ENCODE measurements at regions not wholly inside any gene's neighbourhood (a gene's known extent, or its start where the extent isn't known, plus 50 kb on each side); places are given as distances from the start of the nearest gene placed in this dataset.
A peak's percentile ranks its signal among the peaks of the same experiment; 100 is the strongest.
"Not testable (repeated sequence)": the region's sequence is repeated elsewhere in the genome, so short reads cannot be mapped to it uniquely, and the experiment has no call there.

DNA sequence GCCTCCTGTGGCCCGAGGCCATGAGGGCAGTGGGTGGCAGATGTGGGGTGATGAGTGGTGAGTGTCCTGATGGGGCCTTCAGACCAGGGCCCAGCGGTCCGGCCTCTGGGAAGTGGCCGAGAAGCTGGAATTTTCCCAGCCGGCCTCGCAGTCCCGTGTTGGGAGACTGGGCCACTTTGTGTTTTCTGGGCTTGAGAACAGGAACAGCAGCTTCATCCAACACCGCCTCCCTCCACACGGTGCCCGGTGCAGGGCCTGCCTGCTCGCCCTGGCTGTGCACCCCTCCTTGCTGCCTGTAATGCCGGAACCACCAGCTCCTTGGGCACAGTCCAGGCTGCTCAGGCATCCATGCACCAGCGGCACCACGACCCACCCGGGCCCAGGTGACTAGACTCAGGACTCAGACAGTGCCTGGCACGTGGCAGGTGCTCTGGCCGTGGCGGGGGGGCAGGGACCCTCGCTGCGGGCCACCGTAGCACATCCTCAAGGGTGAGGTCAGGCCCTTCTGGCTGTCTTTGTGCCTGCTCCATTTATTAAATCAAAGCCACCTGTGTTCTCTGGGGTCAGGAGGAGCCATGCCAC, 194.7 kb downstream of the BANP start:
- not testable (repeated sequence) for DNase-seq (ENCODE audit: low read depth in 2 of 2)

DNA sequence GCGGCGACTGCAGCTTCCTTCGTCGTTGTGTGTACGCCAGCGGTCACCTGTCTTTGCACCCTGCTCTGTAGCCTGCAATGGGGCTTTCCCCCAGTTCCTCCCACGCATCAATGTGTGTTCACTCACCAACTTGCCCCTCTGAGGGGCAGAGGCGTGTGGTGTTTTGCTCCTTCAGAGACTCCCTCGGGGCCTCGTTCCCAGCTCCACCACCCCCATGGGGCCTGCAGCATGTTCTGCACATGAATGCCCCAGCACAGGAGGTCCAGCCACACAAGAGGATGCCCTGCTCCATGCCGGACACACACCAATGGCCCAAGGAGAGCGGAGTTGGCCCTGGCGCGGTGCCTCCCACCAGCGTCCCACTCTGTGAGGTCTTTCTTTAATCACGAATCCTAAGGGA, 196.8 kb downstream of the BANP start:
- DNase-seq (ENCODE audit: low read depth in 2 of 2) = not testable (repeated sequence)

DNA sequence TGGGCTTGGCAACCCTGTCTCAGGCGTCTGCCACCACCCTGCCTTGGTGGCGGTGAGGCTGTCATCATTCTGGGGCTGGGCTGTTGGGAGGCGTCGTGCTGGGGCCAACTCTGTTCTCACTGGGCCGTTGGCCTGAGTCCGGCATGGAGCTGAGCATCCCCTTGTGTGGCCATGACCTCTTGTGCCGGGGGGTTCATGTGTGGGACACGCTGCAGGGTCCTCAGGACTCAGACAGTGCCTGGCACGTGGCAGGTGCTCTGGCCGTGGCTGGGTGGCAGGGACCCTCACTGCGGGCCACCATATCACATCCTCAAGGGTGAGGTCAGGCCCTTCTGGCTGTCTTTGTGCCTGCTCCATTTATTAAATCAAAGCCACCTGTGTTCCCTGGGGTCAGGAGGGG, 197.4 kb downstream of the BANP start:
- DNase-seq (ENCODE audit: low read depth in 2 of 2) = not testable (repeated sequence)

DNA sequence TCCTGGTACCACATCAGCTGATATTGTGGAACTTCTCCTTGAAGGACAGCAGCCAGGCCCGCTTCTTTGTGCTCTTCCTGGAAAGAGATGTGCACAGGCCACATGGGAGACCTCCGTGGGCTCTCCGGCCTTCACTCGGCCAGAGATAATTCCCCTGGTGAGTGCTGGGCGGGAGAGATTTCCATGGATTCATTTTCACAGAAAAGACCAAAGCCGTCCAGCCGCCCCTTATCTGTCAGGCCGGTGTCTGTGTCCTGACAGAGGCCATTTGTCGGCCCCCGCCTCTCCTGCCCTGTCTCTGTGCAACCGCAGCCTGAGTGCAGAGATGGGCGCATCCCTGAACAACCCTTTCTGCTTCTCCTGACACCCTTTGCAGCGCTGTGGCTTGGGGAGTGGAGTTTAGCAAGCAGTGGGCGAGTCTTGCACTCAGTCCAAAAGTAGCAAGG, 197.9 kb downstream of the BANP start:
- DNase-seq (ENCODE audit: low read depth in 2 of 2) = not testable (repeated sequence)

DNA sequence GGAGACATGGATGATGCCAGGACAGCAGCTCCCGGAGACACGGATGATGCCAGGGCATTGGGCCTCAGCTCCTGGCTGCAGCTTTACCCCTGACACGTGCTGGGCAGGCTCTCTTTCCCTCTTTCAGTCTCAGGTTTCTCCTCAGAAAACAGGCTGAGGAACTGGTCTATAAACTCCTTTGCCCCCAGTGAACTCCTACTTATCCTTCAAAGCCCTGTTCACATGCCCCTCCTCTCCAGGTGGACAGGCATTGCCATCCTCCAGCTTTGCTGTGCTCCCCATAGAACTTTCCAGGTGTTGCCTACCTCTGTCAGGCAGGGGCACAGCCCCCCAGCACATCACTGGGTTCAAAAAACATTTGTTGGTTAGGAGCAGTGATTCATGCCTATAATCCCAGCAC, 198.4 kb downstream of the BANP start:
- DNase-seq (ENCODE audit: low read depth in 2 of 2) = not testable (repeated sequence)

DNA sequence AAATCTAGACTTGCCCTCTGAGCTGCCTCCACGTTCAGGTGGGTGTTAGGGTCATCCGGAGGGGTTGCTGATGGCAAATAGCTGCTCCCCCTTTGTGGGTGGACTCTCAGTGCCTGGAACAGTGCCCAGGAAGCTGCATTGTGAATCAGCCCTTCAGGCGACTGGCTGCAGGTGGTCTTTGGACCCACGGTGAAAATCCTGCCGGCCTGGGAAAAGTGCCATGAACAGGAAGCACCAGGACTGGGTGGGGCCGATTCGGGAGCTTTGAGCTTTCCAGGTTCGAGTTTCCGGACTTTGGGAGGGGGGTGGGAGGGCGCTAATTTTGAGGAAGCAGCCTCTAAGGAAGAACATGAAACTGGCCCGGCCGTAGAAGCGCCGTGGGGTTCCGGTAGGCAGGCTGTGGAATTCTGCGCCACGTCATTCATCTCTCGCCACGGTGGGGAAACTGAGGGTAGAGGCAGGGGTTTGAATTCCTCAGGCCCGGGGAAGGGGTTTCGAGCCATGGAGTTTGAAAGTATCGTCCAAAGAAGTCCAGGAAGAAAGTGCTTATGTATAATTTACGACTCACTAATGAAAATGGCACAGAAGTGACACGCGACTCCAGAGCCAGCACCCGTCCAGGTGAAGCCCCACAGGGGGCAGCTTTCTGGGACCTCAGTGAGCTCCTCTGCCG, 199.4 kb downstream of the BANP start:
- DNase-seq (ENCODE audit: low read depth in 2 of 2) = peak in 1 of 2 donors; percentile 15

DNA sequence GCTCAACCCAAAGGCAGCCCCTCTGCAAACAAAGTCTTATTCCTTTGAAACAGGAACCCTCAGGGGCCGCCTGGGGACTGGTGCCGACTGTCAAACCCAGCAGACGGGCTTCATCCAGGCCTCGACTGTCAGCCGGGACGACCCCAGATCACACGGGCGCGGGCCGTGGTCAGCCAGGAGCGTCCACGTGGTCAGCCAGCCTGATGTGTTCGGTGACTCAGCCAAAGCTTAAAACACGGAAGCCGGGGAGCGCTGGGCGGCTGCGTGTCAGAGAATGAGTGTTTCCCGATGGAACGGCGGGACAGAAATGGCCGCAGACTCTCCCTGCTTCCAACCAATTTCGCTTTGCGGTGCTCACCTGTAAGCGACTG, 199.9 kb downstream of the BANP start:
- DNase-seq (ENCODE audit: low read depth in 2 of 2) = peak in 1 of 2 donors; percentile 11

DNA sequence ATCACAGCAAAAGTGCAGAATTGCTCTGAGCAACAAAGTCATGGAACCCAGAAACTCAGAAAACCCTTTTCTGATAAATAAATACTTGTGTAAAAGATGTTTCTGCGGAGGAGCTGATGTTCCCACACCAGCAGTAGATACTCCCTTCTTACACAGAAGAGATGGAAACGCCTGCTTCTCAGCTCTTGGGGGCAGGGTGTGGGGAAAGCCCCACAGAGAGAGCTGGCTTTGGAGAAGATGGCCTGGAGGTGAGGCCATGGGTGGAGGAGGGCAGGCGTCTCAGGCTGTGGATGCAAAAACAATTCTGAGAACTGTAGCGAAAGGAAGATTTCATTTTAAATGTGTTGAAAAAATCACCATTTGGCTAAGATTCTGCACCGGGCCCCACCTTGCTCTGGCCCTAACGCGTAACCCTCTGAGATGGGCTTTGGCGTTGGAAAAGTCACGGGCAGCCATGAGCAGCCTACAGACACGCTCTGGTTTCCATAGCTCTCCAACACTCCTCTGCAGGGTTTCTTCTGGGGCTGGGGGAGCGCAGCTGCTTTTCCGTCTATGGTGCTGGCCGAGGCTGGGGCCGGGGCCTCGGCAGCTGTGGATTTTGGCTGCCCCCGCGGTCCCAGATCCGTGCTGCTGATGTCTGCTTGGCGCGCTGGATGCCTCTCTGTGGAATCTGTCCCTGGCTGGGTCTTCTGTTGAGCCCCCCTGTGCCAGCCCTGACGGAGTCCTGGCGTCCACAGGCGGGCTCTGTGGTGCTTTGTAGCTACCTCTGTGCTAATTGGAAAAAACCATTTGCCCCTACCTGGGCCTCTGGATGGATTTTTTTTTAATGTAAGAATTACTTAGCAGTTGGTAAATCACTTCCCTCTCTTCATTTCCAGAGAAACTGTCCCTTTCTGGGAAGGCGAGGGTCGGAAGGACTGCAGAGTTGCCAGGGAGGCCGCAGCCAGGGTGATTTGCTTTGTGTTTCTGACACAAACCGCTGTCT, 200.9 kb downstream of the BANP start:
- not testable (repeated sequence) for DNase-seq (ENCODE audit: low read depth in 2 of 2)

DNA sequence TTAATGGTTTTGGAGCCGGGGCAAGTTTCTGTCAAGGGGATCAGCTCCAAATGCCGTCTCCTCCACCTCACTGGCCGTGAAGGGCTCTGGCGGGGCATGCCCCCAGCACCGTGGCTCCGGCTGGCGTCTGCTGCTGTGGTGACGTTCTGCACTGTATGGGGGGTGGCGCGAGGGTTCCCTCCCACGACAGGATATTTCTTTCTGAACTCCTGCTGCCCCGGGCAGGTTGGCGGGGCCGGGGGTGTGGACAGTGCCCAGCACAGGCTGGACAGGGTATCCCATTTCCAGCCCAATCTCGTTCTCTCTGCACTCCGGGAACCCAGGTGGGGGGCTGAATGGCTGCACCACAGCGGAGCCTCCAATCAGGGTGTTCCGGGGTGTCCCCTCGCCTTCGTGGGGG, 201.6 kb downstream of the BANP start:
- not testable (repeated sequence) for DNase-seq (ENCODE audit: low read depth in 2 of 2)

DNA sequence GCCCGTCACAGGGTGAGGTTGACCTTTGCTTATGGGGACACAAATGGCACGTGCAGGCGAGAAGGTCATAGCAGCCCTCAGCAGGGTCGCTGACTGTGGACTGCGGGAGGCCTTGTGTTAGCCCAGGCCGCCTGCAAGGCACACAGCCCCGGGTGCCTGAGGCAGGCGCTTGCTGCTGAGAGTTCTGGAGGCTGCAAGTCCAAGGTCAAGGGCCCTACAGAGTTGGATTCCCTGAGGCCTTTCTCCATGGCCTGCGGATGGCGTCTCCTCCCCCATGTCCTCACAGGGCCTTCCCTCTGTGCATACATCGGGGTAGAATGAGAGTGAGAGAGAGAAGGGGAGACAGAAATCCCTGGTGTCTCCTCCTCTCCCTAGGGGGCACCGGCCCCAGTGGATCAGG, 202.3 kb downstream of the BANP start:
- not testable (repeated sequence) for DNase-seq (ENCODE audit: low read depth in 2 of 2)

DNA sequence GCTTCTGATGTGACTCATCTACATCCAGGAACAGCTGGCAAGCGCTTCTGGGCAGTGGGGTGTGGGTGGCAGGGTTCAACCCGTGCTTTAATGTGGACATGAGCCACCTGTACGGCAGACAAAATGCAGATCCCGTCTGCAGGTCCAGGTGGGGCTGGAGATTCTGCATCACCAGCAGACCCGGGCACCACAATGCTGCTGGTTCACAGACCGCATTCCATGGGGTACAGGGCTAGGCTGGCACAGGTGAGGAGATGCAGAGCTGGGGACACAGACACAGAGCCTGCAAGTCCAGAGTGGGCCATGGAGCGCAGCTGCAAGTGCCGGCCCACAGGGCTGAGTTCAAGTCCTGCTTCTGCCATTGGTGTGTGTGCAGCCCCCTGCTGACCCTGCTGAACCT, 203.7 kb downstream of the BANP start:
- not testable (repeated sequence) for DNase-seq (ENCODE audit: low read depth in 2 of 2)

DNA sequence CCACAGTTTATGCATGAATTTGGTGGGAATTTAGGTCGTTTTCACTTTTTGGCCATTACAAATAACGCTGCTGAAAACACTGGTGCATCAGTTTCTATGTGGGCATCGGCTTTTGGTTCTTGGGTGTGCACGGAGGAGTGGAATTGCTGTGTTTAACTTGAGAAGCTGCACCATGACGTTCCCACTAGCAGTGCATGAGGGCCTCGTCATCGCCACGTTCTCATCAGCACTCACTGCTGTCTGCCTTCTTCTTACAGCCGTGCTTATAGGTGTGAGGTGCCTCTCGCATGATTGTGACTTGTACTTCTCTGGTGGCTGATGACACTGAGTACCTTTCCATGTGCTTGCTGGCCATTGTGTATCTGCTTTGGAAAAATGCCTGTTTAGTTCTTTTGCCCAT, 204.4 kb downstream of the BANP start:
- DNase-seq (ENCODE audit: low read depth in 2 of 2) = not testable (repeated sequence)

DNA sequence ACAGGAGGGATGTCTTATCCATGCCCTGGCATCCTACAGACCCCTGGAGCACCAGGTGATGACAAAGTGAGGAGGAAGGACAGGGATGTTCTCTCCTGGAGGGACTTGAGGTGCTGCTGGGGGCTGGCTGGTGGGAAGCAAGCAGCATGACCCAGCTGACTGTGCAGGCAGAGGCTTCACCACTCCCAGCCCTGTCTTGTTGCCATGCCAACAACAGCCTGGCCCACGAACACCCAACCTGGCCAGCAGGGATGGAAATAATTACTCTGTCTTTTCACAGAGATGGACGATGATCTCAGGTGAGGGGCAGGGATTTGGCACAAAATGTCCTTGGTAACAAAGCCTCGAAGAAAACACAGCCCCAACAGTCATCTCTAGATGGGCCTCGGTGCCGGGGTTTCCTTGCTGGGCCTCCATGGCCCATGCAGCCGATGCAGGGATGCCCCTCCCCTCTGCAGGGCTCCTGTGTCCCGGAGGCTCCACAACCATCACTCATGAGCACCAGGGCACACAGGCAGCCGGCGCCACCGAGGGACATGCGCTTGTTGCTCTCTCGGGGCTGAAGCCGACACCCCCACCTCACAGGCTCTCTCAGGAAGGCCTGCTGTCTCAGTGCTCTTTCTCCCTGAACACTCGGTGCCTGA, 205.5 kb downstream of the BANP start:
- DNase-seq (ENCODE audit: low read depth in 2 of 2) = not testable (repeated sequence)

DNA sequence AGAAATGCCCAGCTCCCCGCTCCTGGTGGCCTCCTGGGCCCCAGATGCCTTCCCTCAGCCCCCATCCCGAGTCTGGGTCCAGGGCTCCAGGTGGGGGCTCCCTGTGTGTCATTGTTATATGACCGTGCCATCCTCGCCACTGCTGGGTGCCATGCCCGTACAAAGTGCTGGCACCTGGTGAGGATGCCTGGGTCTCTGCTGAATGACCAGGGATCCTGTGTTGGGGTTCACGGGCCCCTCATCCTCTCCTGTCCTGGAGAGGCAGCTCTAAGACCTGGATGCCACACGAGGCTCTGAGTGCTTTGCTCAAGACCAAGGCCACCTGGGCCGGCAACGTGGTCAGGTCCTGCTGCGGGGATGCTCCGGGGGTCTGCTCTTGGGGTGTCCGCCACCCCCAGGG, 206.5 kb downstream of the BANP start:
- DNase-seq (ENCODE audit: low read depth in 2 of 2) = not testable (repeated sequence)

DNA sequence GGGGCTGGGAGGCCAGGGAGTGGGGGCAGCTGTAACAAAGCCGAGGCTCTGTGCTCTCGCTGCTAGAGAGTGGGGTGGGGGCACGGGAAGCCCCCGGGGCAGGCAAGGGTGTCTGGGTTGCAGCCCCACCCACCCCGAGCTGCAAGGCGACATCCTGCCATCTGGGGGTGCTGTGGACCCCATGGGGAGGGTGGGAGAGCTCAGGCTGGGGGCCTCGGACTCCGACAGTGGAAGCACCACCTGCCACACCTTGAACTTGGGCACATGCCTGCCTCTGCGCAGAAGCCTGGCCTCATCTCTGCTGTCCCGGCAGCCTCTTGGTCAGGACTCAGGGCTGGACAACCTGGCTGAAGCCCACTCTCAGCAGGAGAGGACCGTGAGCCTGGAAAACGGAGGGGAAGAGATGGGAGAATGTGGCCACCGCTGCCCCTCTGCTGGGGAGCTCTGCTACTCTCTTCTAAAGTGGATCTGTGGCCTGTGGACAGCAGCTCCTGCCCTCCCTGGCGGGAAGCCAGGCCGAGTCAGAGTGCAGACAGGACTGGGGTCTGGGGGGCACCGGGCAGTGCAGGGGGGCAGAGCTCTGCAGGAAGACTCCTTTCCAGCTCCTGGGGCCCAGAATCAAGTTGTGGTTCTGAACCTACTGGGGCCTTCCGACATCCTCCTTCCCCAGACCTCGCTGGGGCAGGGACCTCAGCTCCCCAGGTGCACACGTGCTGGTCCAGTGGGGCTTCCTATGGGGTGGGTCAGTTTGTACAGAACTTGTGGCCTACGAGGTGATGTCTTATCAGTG, 207.2 kb downstream of the BANP start:
- DNase-seq (ENCODE audit: low read depth in 2 of 2) = not testable (repeated sequence)

DNA sequence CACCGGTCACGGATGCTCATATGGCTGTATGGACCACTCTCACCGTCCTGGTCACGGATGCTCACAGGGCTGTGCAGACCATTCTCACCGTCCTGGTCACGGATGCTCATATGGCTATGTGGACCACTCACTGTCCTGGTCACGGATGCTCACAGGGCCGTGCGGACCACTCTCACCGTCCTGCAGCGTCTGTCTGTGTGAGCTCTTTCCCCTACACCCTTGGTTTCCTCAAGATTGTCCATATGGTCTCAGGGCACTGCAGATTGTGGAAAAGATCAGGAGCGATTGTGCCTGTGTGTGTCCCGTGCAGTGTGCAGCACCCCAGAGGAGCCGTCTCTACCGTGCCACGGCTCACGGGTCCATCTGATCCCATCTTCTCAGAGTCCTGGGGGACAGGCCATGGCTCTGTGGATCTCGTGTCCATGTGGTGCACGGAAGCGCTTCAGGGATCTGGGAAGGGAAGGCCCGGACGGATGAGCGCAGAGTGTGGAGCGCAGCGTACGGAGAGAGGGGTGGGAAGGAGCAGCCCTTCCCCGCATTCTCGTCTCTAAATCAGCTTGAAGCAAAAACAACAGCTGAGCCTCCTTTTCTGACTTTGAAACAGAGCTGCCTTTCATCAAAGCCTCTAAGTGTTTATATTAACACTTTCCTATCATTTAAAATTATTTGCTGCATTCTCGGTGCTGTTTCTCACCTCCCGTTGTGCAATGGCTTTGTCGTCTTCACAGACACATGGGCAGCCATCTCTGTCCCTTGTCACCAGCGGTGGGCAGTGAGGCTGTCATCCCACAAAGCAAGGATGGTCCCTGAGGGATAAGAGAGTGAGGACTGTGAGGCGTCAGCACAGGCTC, 208.0 kb downstream of the BANP start:
- not testable (repeated sequence) for DNase-seq (ENCODE audit: low read depth in 2 of 2)

DNA sequence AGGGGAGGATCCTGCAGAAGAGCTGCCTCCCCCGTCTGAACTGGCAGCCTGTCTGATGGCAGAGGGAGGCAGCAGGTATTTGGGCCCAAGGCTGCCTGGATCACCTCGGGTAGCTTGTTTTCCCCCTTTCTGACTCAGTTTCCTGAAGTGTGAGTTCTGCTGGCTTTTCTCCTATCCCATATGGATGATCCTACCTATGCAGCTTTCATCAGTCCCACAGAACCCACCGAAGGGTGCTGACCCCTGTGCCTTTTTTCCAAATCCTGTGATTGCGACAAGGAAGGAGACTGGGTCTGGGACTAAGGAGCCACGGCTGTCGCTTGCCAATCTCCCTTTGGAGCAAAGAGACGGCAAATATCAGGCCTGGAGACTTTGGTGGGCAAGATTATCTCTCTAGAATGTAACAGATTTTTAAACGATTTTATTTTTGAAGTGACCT, 208.7 kb downstream of the BANP start:
- not testable (repeated sequence) for DNase-seq (ENCODE audit: low read depth in 2 of 2)

DNA sequence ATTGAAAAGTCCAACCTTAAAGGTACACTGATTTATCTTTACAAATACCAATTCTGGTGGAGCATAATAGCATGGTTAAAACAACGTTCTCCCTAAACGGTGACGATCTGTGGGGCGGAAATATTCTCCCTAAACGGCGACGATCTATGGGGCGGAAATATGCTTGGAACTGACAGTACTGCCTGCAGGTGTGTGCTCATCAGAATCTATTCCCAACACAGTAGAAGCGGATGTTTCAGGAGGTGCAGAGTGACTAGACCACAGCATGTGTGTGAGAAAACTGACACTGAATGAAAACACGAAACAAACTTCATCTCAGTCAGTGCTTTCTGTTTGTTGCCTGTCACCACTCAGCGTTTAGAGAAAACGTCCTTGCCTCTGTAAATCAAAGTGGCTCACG, 210.0 kb downstream of the BANP start:
- not testable (repeated sequence) for DNase-seq (ENCODE audit: low read depth in 2 of 2)

DNA sequence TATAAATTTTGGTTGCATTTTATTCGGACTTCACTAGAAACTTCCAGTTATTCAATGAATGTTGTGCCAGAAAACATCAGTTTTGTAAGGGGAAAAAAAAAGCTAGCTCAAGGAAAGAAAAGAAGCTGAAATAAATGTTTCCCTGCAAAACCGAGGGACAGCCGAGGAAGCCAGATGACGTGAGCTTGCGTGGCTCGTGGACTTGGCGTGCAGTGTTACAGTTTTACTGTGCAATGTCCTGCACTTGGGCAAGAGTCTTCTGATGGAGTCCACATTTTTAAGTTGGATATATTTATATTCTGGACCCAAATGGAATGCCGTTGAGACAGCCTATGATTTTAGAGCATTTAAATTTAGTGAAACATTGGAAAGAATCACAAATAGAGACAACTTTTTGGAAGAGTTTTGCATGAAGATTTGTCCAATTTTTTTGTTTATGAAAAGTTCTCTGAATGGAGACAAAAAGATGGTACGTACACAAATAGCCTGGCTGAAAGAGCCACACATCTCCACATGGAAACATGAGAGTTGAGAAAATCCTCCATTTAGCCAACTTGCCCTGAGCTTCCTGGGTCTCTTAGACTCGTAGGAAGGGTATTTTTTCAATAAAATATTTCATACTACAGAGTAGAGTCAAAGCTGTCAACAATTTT, 210.5 kb downstream of the BANP start:
- not testable (repeated sequence) for DNase-seq (ENCODE audit: low read depth in 2 of 2)

All from dermis microvascular lymphatic vessel endothelial cell (primary cell).